Upper lobe of right lung (tissue), 1 donor: ENCODE measurements at regions not wholly inside any gene's neighbourhood (a gene's known extent, or its start where the extent isn't known, plus 50 kb on each side); places are given as distances from the start of the nearest gene placed in this dataset.

Source experiments
- ATAC-seq: fragments of 200-7000 bp; cut with Tn5 transposase; one replicate; pipeline ENCODE4 v1.9.1; 2020; ENCODE audit warnings: mild to moderate bottlenecking, moderate library complexity
- DNase-seq: peaks from one replicate; pipeline ENCODE4 v3.0.0-alpha.2; 2020
- H3K27ac ChIP-seq: fragments of 200-600 bp; one replicate; pipeline ENCODE4 v1.8.0; 2022
- H3K27me3 ChIP-seq: fragments of 200-600 bp; one replicate; pipeline ENCODE4 v1.8.0; 2022; ENCODE audit warnings: mild to moderate bottlenecking
- H3K36me3 ChIP-seq: fragments of 200-600 bp; one replicate; pipeline ENCODE4 v1.8.0; 2022
- H3K4me1 ChIP-seq: fragments of 200-600 bp; one replicate; pipeline ENCODE4 v1.8.0; 2022
- H3K4me3 ChIP-seq: fragments of 200-600 bp; one replicate; pipeline ENCODE4 v1.8.0; 2022; ENCODE audit warnings: mild to moderate bottlenecking
- H3K9me3 ChIP-seq: fragments of 200-600 bp; one replicate; pipeline ENCODE4 v1.8.0; 2022
- intact Hi-C: fragments of 100-400 bp; cut with DNase I; formaldehyde crosslinking; loops from one replicate; pipeline ENCODE4 v1.11.0; 2022
- TF ChIP-seq, protein P1 (sequence below): fragments of 200-600 bp; IDR thresholded peaks from one replicate; pipeline ENCODE4 v1.8.0; 2022; ENCODE audit warnings: antibody characterized with exemption
- donor health status: DM: no; HTN: yes; CAD: no; lungs with severe emphysema.

DNA sequence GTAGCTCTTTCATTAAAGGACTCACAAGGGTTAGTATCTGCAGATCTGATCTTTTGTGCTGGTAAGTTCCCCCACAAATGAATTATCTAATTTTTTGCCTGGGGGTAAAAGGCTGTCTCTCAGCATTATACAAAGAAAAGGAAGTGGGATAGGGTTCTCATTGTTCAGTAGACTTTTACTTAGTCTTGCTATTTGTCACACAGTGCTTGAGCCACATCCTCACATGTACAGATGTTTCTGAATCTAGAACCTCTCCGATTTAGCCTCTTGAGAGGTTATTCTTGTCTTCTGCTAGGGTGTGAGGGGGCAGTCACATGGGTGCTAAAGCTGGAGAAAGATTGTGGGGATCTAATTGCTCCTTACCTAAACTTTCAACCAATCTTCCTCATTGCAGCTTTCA, 93.0 kb downstream of the SLC41A2 start:
- H3K9me3 ChIP-seq = no peaks in the 10 kb centered on the region
- H3K27me3 ChIP-seq = no peaks in the 10 kb centered on the region
- DNase-seq = no peak
- H3K4me3 ChIP-seq = no peak overlapping the region
- no peaks in the 10 kb centered on the region for H3K36me3 ChIP-seq
- intact Hi-C loops = no loop called here
- no peak for ATAC-seq
- TF ChIP-seq, protein P1, sequence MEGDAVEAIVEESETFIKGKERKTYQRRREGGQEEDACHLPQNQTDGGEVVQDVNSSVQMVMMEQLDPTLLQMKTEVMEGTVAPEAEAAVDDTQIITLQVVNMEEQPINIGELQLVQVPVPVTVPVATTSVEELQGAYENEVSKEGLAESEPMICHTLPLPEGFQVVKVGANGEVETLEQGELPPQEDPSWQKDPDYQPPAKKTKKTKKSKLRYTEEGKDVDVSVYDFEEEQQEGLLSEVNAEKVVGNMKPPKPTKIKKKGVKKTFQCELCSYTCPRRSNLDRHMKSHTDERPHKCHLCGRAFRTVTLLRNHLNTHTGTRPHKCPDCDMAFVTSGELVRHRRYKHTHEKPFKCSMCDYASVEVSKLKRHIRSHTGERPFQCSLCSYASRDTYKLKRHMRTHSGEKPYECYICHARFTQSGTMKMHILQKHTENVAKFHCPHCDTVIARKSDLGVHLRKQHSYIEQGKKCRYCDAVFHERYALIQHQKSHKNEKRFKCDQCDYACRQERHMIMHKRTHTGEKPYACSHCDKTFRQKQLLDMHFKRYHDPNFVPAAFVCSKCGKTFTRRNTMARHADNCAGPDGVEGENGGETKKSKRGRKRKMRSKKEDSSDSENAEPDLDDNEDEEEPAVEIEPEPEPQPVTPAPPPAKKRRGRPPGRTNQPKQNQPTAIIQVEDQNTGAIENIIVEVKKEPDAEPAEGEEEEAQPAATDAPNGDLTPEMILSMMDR = no peak
- H3K27ac ChIP-seq = no peak overlapping the region
- peaks cover 12% of the 10 kb centered on the region for H3K4me1 ChIP-seq

DNA sequence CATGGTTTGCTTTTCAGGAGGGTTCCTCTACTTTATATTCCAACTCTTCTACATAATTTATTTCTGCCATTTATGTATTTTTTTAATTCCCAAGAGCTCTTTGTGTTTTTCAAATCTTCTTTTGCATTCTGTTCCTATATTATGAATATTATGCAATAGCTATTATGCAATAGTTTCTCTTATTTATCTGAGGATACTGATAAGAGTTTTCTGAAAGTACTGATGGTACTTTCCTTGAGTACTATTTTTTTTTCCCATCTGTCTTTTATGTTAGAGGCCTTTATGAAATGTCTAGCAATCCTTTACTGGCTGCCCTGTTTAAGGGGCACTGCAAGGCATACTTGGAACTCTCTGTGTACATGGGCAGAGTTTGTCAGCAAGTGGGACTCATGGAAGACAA, 93.4 kb downstream of the SLC41A2 start:
- H3K9me3 ChIP-seq = no peaks in the 10 kb centered on the region
- no peaks in the 10 kb centered on the region for H3K27me3 ChIP-seq
- TF ChIP-seq, protein P1 = no peak
- no peaks in the 10 kb centered on the region for H3K36me3 ChIP-seq
- H3K4me1 ChIP-seq = peaks cover 12% of the 10 kb centered on the region
- H3K4me3 ChIP-seq = no peak overlapping the region
- intact Hi-C loops = no loop called here
- ATAC-seq (no peak), DNase-seq (no peak)
- H3K27ac ChIP-seq = no peak overlapping the region

DNA sequence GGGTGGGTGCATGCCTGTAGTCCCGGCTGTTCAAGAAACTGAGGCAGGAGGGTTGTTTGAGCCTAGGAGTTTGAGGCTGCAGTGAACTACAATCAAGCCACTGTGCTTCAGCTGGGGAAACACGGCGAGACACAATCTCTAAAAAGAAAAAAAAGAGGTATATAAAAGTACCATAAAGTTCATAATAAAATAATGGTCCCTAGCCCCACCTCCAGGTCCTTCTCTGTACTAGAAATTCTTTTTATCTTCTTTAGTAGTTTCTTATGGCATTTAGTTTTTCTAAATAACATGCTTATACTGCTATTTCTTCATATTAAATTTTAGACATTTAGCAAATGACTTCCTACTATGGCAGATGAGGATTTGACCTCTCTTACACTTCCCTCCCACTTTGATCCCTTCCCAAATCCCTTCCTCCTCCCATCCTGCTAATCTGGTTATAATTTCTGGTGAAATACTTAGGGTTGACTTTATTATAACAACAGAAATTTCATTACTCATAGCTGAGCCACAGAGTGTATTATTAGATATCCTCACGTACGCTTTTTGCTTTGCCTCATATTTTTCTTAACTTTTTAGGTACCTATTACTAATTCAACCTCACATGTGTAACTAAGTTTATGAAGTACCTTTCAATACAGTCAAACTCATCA, 94.7 kb downstream of the SLC41A2 start:
- no peak for DNase-seq
- TF ChIP-seq, protein P1 = no peak
- Histone ChIP-seq H3K4me1 (peaks cover 12% of the 10 kb centered on the region), H3K36me3 (no peaks in the 10 kb centered on the region), H3K4me3 (no peak overlapping the region), H3K9me3 (no peaks in the 10 kb centered on the region), H3K27me3 (no peaks in the 10 kb centered on the region), H3K27ac (no peak overlapping the region)
- no peak for ATAC-seq
- intact Hi-C loops = no loop called here

DNA sequence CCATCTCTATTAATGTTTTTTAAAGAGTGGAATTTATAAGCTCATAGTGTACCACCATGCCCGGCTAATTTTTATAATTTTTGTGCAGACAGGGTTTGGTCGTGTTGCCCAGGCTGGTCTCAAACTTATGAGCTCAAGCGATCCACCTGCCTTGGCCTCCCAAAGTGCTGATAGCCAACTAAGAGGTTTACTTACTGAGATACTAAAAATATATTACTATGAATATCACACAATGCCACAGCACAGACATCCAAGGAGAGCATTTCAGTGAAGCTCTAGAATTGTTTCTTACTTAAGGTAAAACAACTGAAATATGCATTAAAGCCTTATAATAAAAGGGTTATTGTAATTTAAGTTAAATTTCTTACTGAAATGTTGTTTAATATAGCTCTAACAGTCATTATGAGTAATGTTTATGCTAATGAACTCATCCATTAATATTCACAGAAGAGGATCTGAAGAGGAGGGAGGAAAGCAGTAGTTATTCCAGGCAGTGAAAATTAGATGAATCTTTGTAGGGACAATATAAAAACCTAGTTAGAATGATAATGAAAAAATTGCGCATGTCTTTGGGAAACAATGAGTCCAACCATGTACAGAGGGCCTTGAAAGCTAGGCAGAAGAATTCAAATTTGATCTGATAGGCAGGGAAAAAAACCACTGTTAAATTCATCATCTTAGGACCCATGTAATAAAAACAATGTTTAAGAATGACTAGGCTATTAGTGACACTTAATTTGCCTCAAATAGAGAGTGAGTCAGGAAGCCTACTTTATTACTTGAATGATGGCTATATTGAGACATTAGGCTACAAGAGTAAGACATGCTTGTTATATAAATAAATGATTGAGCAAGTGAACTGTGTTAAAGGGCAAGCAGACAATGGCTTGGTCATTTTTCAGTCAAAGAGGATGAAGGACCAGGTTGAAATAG, 99.2 kb downstream of the SLC41A2 start:
- intact Hi-C loops = no loop called here
- H3K4me3 ChIP-seq = no peak overlapping the region

DNA sequence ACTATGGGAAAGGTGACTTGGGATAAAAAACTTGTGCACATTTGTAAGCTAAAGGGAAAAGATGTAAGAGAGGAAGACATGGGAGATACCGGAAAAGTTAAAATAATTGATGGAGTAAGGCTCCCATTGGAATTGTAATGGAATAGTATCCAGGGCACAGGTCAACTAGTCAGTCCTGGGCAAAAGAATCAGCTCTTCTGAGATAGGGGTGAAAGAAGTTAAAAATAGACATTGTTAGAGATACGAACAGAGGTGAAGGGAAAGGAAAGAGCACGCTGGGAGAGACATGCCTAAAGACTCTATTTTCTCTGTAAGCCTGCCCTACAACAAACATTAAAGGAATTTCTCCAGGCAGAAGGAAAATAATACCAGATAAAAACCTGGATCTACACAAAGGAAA, 101.6 kb downstream of the SLC41A2 start:
- DNase-seq (no peak), ATAC-seq (no peak)
- intact Hi-C loops = no loop called here
- TF ChIP-seq, protein P1 = no peak
- Histone ChIP-seq H3K27ac (no peak overlapping the region), H3K36me3 (no peaks in the 10 kb centered on the region), H3K4me3 (no peak overlapping the region), H3K4me1 (no peaks in the 10 kb centered on the region), H3K9me3 (no peaks in the 10 kb centered on the region), H3K27me3 (no peaks in the 10 kb centered on the region)

More for the DNA sequence above, 99.2 kb downstream of the SLC41A2 start:
- TF ChIP-seq, protein P1 = no peak
- DNase-seq (no peak), ATAC-seq (no peak)
- no peaks in the 10 kb centered on the region for H3K36me3 ChIP-seq
- no peak overlapping the region for H3K27ac ChIP-seq
- H3K9me3 ChIP-seq = no peaks in the 10 kb centered on the region
- H3K4me1 ChIP-seq = no peaks in the 10 kb centered on the region
- no peaks in the 10 kb centered on the region for H3K27me3 ChIP-seq
